H1 (cell line): ENCODE measurements at regions not wholly inside any gene's neighbourhood (a gene's known extent, or its start where the extent isn't known, plus 50 kb on each side); places are given as distances from the start of the nearest gene placed in this dataset.

ENCODE experiments used
- CBX8 ChIP-seq: fragments of 300-800, 300-1000 bp; sonication (generic); IDR thresholded peaks from 2 replicates; pipeline ENCODE4 v1.7.1; 2016; ENCODE audit warnings: low read depth, low read length, borderline replicate concordance
- JUND ChIP-seq: IDR thresholded peaks from 2 replicates; pipeline ENCODE4 v1.6.1; 2011; ENCODE audit warnings: mild to moderate bottlenecking, improper control_type of control experiment, low read length

GRCh38 chr1:190602325-190602724 is 124.7 kb upstream of the BRINP3 start (continued):
- TF ChIP-seq JUND (no peak), CBX8 (no peak)
